OCI-LY1 (cell line): ENCODE measurements at regions not wholly inside any gene's neighbourhood (a gene's known extent, or its start where the extent isn't known, plus 50 kb on each side); places are given as distances from the start of the nearest gene placed in this dataset.

ENCODE experiments used
- H2AFZ ChIP-seq: fragments of 200-600 bp; sonication (generic), shearing (Covaris generic); 2 replicates; pipeline ENCODE4 v1.6.0; 2014; ENCODE audit warnings: antibody characterized with exemption, mild to moderate bottlenecking, low read length
- H3F3A ChIP-seq: fragments of 200-600 bp; sonication (generic), shearing (Covaris generic); 2 replicates; pipeline ENCODE4 v1.6.0; 2014; ENCODE audit warnings: mild to moderate bottlenecking, antibody characterized with exemption, low read length, moderate library complexity; ENCODE audit not compliant: insufficient read depth
- H3K27ac ChIP-seq: fragments of 200-600 bp; sonication (generic); 2 replicates; pipeline ENCODE4 v1.5.1; 2014; ENCODE audit warnings: low read length, mixed run types, mild to moderate bottlenecking, low read depth; ENCODE audit not compliant: poor library complexity, severe bottlenecking
- H3K27me3 ChIP-seq: fragments of 200-600 bp; sonication (generic); 2 replicates; pipeline ENCODE4 v1.6.0; 2014; ENCODE audit warnings: antibody characterized with exemption, mild to moderate bottlenecking, low read length, moderate library complexity; ENCODE audit not compliant: insufficient read depth
- H3K36me3 ChIP-seq: fragments of 200-600 bp; sonication (generic); 2 replicates; pipeline ENCODE4 v1.6.1; 2014; ENCODE audit warnings: mild to moderate bottlenecking, antibody characterized with exemption, low read length, moderate library complexity, mixed read lengths; ENCODE audit not compliant: insufficient read depth
- H3K4me1 ChIP-seq: fragments of 200-600 bp; sonication (generic); 2 replicates; pipeline ENCODE4 v1.5.1; 2014; ENCODE audit warnings: mild to moderate bottlenecking, low read length, moderate library complexity; ENCODE audit not compliant: insufficient read depth, severe bottlenecking
- H3K4me2 ChIP-seq: fragments of 200-600 bp; sonication (generic), shearing (Covaris generic); 2 replicates; pipeline ENCODE4 v1.6.1; 2014; ENCODE audit warnings: low read length
- H3K4me3 ChIP-seq: fragments of 200-600 bp; sonication (generic); 2 replicates; pipeline ENCODE4 v1.5.1; 2014; ENCODE audit warnings: low read length, low read depth, mild to moderate bottlenecking, mixed read lengths; ENCODE audit not compliant: poor library complexity, severe bottlenecking
- H3K79me2 ChIP-seq: fragments of 200-600 bp; shearing (Covaris generic); 2 replicates; pipeline ENCODE4 v1.6.1; 2016; ENCODE audit warnings: mixed run types, low read length, mixed read lengths; ENCODE audit not compliant: insufficient read depth
- H3K9ac ChIP-seq: fragments of 200-600 bp; sonication (generic), shearing (Covaris generic); 2 replicates; pipeline ENCODE4 v1.6.1; 2014; ENCODE audit warnings: mild to moderate bottlenecking, low read length, mixed read lengths
- H3K9me2 ChIP-seq: fragments of 200-600 bp; sonication (generic), shearing (Covaris generic); 2 replicates; pipeline ENCODE4 v1.6.1; 2014; ENCODE audit warnings: low read depth, mild to moderate bottlenecking, low read length, mixed read lengths
- H3K9me3 ChIP-seq: fragments of 200-600 bp; shearing (Covaris generic); 2 replicates; pipeline ENCODE4 v1.6.1; 2014; ENCODE audit warnings: low read length, mixed read lengths
- H4K20me1 ChIP-seq: fragments of 200-600 bp; sonication (generic), shearing (Covaris generic); 2 replicates; pipeline ENCODE4 v1.6.0; 2016; ENCODE audit warnings: mild to moderate bottlenecking, low read length; ENCODE audit not compliant: insufficient read depth
- CTCF ChIP-seq: fragments of 200-600 bp; sonication (generic), shearing (Covaris generic); IDR thresholded peaks from 2 replicates; pipeline ENCODE4 v1.5.1; 2017; ENCODE audit warnings: mild to moderate bottlenecking, antibody characterized with exemption, low read length, moderate library complexity, mixed read lengths
- EZH2 ChIP-seq: fragments of 200-600 bp; sonication (generic), shearing (Covaris generic); IDR thresholded peaks from 2 replicates; pipeline ENCODE4 v1.8.0; 2017; ENCODE audit warnings: borderline replicate concordance, mixed run types, mild to moderate bottlenecking, antibody characterized with exemption, low read length, moderate library complexity, mixed read lengths

GRCh38 chr10:57790703-57791102 lies 477.0 kb downstream of the IPMK start:
- no peaks in the 10 kb centered on the region for H3K9me3 ChIP-seq
- no peak overlapping the region for H3K4me3 ChIP-seq
- no peaks in the 10 kb centered on the region for H3K9me2 ChIP-seq
- no peaks in the 10 kb centered on the region for H4K20me1 ChIP-seq
- no peak for TF ChIP-seq CTCF
- H3K27me3 ChIP-seq: no peaks in the 10 kb centered on the region
- H3K4me2 ChIP-seq: no peak overlapping the region
- no peak overlapping the region for H3K9ac ChIP-seq
- no peaks in the 10 kb centered on the region for H3K36me3 ChIP-seq
- H3K4me1 ChIP-seq: no peaks in the 10 kb centered on the region
- H2AFZ ChIP-seq: no peak overlapping the region
- no peak overlapping the region for H3K27ac ChIP-seq
- H3F3A ChIP-seq: no peaks in the 10 kb centered on the region
- H3K79me2 ChIP-seq: no peaks in the 10 kb centered on the region

- Histone ChIP-seq H3K9ac (no peak overlapping the region), H3K4me3 (no peak overlapping the region), H3K79me2 (no peaks in the 10 kb centered on the region), H4K20me1 (no peaks in the 10 kb centered on the region), H3K9me2 (no peaks in the 10 kb centered on the region), H3K27me3 (no peaks in the 10 kb centered on the region), H3K4me1 (no peaks in the 10 kb centered on the region), H3K9me3 (no peaks in the 10 kb centered on the region), H3F3A (no peaks in the 10 kb centered on the region), H3K36me3 (no peaks in the 10 kb centered on the region), H3K4me2 (no peak overlapping the region), H2AFZ (no peak overlapping the region), H3K27ac (no peak overlapping the region)
- no peak for TF ChIP-seq CTCF
- TF ChIP-seq EZH2: no peak
These were observed 479.6 kb downstream of the IPMK start for GRCh38 chr10:57788117-57788516.

- no peak overlapping the region for H3K9ac ChIP-seq
- no peak overlapping the region for H3K27ac ChIP-seq
- H3K4me1 ChIP-seq: no peaks in the 10 kb centered on the region
- H3K36me3 ChIP-seq: no peaks in the 10 kb centered on the region
- H3K4me3 ChIP-seq: no peak overlapping the region
- H3K4me2 ChIP-seq: no peak overlapping the region
- H3K9me3 ChIP-seq: no peaks in the 10 kb centered on the region
- H2AFZ ChIP-seq: no peak overlapping the region
- no peaks in the 10 kb centered on the region for H3F3A ChIP-seq
- no peaks in the 10 kb centered on the region for H3K79me2 ChIP-seq
- no peak for TF ChIP-seq CTCF
- no peak for TF ChIP-seq EZH2
- H3K9me2 ChIP-seq: no peaks in the 10 kb centered on the region
- no peaks in the 10 kb centered on the region for H3K27me3 ChIP-seq
- no peaks in the 10 kb centered on the region for H4K20me1 ChIP-seq
These were observed 480.6 kb downstream of the IPMK start for GRCh38 chr10:57786850-57787750.
